Activated CD4-positive, alpha-beta T cell treated with anti-CD3 and anti-CD28 coated beads, Interleukin-2, amount 50 U/mL, for 48 hours (primary cell): ENCODE measurements at regions not wholly inside any gene's neighbourhood (a gene's known extent, or its start where the extent isn't known, plus 50 kb on each side); places are given as distances from the start of the nearest gene placed in this dataset.
"Not testable (repeated sequence)": the region's sequence is repeated elsewhere in the genome, so short reads cannot be mapped to it uniquely, and the experiment has no call there.

Experiments used
- DNase-seq, 2 experiments: peaks; one replicate each; pipeline ENCODE4 v3.0.0-alpha.2; 2020

DNA sequence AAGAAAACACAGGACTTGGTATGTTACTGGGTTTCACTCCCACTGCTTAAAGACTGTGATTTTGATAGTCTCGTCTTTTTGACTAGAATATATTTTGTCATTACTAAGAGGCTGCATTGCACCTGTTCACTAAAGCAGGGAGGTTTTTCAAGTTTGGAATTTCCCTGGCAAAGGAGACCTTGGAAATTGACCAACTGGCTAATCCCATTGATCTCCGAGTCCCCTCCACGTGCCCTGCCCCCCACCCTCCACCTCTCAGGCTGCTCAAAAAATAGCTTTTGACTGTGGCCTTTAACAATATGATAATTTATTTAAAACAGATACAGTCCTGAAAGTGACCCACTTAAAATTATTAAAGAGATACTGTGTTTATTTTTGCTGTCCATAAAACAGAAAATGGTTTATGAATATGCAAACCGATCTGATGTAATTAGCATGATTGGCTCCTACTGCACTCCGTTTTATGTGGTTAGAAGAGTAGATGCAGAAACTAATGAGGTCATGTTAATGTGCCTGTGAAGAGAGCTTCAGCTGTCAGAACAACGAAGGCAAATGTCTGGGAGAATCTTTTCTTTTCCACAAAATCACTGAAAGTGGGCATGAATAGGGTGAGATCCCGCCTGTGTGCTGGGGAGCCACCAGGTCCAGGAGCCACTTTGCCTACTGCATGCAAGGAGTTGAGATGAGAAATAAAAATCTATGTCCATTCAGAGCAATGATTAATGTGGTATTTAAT, 361.5 kb downstream of the RRAGC start:
- DNase-seq = no peak

DNA sequence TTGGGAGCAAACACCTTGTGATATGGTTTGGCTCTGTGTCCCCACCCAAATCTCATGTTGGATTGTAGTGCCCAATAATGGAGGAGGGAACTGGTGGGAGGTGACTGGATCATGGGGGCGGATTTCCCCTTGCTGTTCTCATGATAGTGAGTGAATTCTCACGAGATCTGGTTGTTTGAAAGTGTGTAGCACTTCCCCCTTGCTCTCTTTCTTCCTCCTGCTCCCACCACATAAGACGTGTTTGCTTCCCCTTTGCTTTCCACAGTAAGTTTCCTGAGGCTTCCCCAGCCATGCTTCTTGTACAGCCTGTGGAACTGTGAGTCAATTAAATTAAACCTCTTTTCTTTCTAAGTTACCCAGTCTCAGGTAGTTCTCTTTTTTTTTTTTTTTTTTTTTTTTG, 366.3 kb downstream of the RRAGC start:
- DNase-seq = not testable (repeated sequence)

DNA sequence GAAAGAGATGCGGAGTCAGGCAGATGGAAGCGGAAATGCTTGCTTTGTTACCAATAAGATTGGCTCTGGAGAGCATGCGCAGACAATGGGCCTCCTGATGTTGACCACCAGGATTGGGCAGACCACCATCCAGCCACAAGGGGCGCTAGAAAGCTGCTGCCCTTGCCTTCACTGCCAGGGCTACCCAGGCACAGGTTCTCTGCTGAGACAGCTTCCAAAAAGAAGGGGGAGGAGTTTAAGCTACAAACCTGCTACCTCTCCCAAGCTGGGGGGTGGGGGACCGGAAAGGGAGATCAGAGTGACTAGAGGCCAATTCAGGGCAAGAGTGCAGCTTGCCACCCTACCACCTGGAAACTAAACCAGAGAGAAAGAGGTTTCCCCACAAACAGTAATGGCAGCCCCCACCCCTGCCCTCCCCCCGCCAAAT, 369.7 kb downstream of the RRAGC start:
- peak; percentile 58 to 68 for DNase-seq

DNA sequence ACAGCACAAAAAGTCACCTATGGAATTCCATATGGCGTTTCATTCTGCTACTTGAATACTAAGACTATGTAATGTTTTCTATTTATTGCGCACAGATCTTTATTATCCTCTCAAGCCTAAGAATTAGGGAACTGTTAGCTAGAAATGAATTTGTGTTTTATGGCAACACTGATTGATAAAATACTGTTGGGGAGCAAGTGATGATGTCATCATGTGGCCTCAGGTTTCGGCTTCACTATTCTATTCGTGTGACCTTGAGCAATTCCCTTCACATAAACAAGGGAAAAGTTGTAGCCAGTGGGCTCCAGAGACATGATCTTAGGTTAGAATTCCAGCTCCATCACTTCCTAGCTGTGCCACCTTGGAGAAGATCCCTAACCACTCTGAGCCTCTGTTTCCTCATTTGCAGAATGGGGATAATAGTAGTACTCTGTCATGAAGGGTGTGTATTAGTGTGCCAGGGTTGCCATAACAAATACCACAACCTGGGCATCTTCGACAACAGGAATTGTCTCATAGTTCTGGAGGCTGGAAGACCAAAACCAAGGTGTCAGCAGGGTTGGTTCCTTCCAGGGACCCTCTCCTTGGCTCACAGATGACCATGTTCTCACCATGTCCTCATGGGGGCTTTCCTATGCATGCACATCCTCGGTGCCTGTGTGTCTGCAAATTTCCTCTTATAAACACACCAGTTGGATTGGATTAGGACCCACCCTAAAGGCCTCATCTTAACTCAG, 371.2 kb downstream of the RRAGC start:
- no peak for DNase-seq

DNA sequence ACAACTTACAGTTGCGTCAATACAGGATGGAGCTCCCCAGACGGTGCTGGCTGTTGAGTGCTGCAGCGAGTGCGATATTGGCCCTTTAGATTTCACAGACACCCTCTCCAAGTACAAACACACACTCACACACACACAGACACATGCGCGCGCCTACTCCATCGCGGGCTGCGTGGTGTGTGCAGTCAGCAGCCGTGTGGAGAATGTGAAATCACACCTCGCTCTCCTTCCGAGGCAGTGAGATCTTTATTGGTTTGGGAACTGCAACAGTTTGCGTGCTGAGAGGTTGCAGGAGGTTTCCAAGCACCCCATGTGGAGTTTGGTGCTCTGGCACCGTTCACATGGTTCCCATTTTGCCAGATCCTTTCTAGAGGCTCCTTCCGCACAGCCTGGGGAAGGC, 372.2 kb downstream of the RRAGC start:
- no peak for DNase-seq

DNA sequence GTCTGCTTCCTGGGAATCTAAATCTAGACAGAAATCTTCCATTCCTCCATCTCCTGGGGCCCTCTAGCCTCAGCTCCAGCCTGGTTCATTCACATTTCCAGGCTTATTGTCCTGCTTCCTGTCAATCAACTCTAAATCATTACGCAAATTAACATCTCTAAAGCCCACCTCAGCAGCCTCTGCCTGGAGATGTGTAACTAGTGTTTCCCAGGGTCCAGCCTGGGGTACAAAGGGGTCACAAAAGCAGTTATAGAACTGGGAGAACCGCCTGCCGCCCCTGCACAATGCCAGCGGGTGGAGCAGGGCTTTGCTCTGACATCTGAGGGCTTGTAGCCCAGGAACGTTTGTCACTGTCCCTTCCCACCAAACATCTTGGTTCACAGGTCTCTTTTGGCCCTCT, 373.5 kb downstream of the RRAGC start:
- no peak for DNase-seq

DNA sequence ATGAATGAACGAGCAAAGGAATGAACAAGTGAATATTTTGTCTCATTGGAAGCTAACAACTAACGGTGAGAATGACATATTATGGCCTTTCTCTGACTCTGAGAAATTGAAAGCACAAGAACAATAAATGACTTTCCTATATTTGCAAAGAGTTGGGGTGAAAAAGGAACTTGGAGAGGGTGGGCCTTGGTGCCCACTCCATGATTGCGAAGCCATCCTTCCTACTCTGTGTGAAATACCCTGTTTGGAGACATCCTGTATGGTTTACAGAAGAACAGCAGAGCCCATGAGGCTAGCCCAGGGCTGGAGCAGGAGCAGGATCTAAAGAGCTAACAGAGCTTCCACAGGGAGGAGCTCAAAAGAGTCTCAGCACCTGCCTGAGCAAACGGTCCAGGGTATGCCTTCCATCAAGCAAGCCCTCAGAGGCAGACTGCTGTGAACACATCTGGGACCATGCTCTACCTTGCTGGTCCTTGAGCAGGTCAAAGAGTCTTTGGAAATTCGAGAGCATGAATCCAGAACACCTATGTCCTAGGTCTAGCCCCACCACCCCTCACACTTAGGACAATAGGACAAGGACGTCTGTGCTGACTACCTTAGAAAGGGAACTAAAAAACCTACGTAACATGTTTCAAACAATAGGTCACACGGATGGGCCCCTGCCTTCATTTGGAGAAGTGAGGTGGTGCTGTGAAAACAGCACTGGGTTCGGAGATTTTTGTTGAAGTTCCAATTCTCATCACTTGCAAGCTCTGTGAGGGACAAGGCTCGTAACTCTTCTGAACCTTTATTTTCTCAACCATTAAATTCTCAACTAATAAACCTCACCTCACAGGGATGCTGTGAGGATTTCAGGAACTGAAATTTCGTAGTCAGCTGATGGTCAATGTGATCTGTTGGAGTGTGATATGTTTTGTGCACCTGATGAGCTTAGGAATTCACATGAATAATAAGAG, 377.4 kb downstream of the RRAGC start:
- no peak for DNase-seq

DNA sequence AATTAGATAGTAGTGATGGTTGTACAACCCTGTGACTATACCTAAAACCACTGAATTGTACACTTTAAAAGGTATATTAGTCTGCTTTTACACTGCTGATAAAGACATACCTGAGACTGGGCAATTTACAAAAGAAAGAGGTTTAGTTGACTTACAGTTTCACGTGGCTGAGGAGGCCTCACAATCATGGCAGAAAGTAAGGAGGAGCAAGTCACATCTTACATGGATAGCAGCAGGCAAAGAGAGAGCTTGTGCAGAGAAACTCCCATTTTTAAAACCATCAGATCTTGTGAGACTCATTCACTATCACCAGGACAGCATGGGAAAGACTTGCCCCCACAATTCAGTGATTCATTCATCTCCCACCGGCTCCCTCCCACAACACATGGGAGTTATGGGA, 379.9 kb downstream of the RRAGC start:
- DNase-seq = not testable (repeated sequence)

DNA sequence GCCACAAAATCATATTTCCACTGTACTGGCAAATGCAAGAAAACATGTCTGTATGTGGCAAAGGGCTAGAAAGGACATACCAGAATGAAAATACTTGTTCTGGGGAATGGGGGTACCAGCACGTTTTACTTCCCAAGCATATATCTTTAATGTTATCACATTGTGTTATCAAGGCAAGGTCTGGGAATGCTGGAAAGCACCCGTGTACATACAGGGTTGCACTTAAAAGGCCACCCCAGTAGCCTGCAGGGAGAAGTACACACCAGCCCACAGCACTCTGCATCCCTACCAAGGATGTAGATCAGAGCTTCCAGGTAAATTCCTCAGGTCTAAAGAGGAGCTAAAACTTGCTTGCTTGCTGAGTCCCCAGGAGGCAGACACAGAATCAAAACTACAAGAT, 381.8 kb downstream of the RRAGC start:
- DNase-seq = no peak

DNA sequence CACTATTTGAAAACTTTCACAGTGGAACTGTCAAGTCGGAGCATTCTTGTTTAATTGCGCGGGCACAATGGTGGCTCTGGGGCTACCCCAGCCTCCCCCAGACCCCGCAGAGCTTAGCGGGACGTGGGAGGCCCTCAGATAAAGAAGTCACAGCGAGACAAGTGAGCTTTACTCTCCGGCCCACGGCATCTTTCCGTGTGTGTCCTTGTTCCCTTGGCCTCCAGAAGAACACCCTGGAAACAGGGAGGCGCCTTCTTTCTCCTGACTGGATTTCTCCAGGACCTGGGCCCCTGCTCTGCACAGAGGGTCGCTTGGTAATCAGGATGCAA, 382.8 kb downstream of the RRAGC start:
- DNase-seq = no peak

DNA sequence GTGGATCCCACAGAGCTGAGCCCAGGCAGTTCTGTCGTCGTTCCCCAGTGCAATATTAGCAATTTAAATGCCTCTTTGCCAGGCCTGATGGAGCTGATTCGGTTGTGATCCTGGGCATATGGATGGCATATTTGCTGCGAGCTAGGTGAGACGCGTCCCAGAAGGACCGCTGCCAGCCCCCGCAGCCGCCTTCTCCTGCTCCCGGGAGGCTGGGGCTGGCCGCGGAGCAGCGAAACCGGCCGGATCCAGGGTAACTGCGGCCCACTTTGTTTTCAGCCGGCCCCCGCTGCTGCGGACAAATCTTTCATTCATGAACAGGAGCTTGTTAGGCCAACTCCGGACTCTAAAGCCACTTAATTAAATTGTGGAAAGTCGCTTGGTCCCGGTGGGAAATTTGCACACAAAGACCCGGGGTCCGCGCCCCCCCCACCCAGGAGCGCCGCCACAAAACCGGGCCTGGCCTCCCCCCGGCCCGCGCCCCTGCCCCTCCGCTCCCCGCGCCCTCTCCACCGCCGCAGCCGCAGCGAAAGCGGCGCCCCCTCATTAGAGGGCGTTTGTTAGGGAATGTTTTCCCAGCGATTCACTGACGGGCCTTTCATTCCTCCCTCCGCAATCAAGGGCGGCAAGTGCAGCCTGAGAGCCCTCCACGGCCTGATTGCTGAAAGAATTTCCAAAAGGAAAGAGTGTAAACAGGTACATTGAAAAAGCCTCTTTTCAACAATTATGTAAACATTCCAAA, 383.3 kb downstream of the RRAGC start:
- DNase-seq = no peak

DNA sequence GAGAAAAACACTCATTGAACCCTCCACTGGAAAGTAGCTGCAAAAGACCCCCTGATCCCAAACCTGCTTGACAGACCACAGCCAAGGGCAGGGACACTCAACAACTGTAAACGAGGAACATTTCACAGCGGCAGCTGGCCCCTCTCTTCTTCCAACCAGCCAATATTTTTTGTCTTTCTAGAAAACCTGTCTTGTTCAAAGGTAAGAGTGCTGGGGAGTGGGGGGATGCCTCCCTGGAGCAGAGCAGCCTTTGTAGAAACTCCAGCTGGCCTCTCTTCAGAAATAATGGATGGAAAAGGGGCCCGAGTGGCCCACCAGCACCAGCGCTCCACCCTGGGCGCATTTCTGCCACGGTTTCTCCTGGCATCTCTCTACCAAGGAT, 384.0 kb downstream of the RRAGC start:
- no peak for DNase-seq

DNA sequence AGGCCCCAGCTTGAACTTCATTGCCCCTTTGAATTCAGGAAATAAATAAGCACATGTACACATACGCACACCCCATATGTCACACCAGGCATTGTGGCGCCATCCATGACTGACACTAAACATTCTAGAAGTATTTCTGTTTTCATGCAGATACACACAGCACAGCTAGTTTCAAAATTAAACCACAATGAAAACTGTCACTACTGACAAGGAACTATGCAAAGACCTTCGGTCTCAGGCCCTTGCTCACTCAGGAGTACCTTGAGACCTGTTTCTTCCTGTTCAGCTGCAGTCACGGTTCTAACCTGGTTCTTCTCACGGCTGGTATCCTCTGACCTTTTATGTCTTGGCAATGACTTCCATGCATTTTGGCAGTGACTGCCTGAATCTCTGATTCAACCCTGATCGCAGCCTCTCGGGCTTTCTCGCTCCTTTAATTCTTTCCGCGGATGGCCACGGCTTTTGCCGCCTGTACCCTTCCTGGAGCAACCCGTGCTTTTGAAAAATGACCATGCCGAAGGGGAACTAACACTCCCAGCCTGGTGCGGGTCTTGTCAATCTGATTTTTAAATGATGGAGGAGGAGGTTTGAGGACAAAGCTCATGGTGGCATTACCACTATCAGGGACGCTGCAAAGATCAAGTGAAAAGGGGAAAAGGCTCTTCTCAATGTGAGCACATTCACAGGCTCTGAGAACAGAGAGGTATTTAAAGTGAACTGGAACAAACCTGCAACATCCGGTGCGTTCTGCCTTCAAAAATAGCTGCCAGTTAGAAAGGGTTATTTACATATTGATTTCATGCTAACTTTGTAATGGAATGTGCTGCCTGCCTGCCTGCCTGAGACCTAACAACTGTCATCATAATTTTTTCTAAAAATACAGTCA, 384.6 kb downstream of the RRAGC start:
- no peak for DNase-seq

DNA sequence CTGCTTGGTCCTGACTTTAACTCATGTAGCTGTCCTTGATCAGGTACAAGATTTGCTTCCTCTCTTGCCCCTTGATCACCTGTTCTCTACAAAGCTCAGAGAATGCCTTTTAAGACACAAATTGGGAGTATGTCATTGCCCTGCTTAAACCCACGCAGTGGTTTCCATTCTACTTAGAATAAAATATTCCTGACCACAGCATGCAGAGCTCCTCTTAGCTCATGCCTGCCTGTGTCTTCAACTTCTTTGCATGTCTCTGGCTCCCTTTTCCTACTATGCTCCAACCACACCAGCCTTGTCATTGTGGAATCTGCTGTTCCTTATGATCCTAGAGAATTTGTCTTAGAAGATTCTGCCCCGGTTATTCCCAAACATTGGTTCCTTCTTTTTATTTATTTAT, 393.1 kb downstream of the RRAGC start:
- no peak for DNase-seq

DNA sequence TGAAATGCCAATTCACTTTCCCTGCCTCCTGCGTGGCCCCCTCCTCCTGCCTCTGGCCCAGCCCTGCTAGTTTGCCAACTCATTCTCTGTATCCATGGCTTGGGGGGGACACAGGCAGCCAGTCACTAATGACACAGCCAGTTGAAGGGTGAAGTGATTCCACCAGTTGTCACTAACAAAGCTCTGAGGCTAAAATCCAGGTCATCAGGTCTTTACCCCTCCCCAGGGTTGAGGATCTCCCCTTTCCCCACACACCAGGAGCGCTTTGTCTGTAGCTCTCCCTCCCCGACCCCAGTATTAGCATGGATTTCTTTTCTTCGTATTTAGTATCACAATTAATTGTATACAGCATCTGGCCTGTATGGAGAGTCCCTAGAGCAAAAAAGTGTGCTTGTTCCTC, 394.1 kb downstream of the RRAGC start:
- no peak for DNase-seq

DNA sequence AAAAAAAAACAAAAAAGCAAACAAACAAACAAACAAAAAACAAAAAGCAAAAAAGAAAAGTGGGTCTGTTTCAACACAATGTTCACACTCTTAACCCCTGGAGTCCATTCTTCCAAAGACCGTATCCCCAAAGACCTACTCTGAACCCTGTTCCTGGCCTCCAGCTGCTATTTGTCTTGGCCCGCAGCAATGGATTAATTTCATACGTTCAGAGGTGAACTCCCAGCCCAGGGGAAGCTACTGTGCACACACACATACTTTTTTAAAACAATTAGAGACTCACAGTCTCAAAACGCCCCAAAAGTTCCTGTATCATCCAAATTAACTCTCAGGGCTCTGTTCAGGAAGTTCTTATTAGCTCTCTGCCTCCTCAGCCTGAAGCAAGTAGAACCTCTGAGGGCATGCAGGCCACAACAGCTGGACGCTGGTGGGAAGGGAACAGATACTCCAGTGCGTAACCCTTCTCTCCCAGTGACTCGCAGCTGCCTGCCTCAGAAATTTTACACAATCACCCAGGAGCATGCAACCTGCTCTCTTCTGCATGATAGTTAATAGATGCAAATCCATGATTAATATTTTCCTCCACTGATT, 395.4 kb downstream of the RRAGC start:
- no peak for DNase-seq

DNA sequence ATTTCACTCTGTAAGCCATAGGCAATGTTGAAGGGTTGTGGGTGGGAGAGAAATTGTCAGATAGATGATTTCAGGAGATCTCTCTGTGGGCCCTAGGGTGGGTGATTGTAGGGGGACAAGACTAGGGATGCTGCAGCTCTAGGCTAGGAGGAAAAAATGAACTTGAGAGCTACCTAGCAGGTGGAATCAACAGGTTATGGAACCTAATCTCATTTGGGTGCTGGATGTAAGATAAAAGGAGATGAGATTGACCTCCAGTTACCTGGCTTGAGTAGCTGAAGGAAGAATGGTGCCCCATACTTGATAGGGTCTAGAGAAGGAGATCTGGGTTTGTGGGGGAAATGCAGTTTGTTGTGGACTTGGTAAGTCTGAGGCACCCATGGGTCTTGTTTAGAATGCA, 396.5 kb downstream of the RRAGC start:
- DNase-seq = no peak

DNA sequence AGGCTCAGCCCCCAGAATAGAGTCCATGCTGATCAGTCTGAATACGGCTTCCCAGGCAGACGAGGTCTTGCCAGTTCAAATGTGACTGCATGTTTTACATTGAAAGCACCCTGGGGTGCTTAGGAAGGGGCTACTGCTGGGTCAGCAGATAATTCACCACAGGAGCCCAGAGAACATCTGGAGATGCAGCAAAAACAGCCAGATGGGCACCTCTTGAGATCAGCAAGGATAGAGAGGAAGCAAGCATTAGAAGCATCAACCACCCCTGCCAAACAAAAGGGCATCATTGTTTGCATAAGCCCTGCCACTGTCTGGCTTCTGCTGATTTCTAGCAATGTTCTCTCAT, 403.1 kb downstream of the RRAGC start:
- DNase-seq = no peak

DNA sequence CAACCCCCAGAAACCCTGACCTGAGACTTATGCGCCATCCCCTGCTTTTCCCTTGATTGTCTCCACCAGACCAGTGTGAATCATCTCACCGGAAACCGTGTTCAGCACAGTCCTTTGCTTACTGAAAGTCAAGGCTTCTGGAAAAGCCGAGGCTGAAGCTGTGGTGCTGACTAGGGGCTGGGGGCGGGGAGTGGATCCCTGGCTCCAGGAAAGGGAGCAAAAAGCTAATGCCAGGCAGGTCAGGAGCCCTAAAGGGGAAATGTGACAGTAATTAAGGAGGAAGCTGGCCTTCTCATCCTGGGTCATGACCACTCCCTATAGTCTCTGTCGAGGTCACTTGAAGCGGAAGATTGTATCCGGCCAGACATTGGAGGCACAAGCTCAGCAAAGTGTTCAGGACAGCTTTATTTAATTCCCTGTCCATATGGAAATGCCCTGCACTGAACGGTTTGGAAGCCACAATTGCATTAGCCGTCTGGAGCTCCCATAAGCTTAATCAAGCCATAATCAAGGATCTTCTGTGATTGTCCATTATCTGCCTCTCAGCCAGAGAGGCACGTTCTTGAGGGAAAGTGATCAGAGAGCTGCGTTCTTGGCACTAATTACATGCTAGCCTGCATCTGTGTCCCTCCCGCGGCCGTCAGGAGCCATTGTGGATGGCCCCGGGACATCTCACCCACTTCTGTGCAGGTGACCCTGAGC, 403.6 kb downstream of the RRAGC start:
- DNase-seq = no peak

DNA sequence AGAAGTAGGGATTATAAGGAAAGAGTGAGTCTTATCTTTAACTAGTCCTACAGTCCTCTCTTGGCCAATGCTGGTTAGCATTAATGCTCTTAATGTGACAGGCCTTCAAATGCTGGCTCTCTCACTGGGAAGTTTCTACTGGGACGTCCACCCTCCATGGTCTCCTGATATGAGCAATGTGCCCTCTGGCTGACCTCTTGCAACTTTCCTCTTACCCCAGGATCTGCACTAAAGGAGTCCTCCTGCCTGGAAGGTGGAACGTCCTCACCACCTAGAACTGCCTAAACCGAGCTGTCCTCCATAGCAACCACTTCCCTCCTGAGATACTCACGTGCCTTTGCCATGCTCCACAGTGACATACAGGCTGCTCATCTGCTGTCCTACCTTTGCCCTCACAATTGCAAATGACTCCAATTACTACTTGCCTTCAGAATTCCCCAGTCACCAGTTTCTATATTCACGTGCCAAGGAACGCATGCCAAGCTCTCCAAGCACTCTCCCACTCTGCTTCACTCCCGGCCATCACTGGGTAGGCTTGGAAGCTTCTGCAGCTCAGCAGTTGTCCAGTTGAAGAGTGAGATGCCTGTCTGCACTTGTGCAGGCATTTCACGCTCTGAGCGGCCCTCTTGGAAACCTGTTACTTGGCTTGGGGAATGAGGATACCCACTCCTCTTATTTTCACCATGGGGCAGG, 404.7 kb downstream of the RRAGC start:
- no peak for DNase-seq
